Sigmoid colon (tissue), 4 donors: ENCODE measurements at regions not wholly inside any gene's neighbourhood (a gene's known extent, or its start where the extent isn't known, plus 50 kb on each side); places are given as distances from the start of the nearest gene placed in this dataset.

Experiments
- EP300 ChIP-seq, 4 donors: sonication (generic); formaldehyde crosslinking; IDR thresholded peaks; one replicate each; pipeline ENCODE4 v1.6.1; 2017; ENCODE audit warnings: antibody characterized with exemption in 4 of 4
- TF ChIP-seq, protein P1 (sequence below), 4 experiments: fragments of 450-650 bp in 3 of 4; fragments of 200-600 bp in 1 of 4; IDR thresholded peaks; one replicate each; pipeline ENCODE4 v1.5.1; 2016 to 2019; ENCODE audit warnings: antibody characterized with exemption in 4 of 4, mild to moderate bottlenecking in 3 of 4, moderate library complexity in 2 of 4

DNA sequence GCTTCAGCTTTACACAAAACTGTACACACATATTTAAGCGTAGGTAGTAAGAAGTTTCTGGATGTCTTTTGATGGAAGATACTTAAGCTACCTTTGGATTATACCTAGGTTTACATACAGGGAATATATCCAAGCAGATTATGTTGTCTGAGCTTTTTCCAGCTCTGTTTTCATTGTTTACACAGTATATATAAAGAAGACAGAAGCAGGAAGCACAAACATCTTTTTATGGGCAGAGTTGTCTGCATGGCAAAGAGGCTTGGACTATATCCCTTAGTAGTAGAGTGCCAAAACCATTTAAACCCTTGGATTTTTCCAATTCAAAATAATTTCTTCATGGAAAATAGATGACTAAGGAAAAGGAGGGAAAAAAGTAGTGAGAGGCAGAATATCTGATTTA is 329.4 kb upstream of the AGA start:
- TF ChIP-seq, protein P1, sequence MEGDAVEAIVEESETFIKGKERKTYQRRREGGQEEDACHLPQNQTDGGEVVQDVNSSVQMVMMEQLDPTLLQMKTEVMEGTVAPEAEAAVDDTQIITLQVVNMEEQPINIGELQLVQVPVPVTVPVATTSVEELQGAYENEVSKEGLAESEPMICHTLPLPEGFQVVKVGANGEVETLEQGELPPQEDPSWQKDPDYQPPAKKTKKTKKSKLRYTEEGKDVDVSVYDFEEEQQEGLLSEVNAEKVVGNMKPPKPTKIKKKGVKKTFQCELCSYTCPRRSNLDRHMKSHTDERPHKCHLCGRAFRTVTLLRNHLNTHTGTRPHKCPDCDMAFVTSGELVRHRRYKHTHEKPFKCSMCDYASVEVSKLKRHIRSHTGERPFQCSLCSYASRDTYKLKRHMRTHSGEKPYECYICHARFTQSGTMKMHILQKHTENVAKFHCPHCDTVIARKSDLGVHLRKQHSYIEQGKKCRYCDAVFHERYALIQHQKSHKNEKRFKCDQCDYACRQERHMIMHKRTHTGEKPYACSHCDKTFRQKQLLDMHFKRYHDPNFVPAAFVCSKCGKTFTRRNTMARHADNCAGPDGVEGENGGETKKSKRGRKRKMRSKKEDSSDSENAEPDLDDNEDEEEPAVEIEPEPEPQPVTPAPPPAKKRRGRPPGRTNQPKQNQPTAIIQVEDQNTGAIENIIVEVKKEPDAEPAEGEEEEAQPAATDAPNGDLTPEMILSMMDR (IDR thresholded peaks at IDR 0.05) = no peak
- no peak for TF ChIP-seq EP300 (IDR thresholded peaks at IDR 0.05)
